ENCODE measurements at regions not wholly inside any gene's neighbourhood (a gene's known extent, or its start where the extent isn't known, plus 50 kb on each side); places are given as distances from the start of the nearest gene placed in this dataset.
"Not testable (repeated sequence)": the region's sequence is repeated elsewhere in the genome, so short reads cannot be mapped to it uniquely, and the experiment has no call there.

- peak; percentile 74 for ATAC-seq
Observed at GRCh38 chr1:238336531-238336930, 445.8 kb upstream of the ZP4 start.

GRCh38 chr1:238334170-238334569 is 443.4 kb upstream of the ZP4 start:
- ATAC-seq: no peak

- ATAC-seq: no peak
Observed at GRCh38 chr1:238331557-238331956, 440.8 kb upstream of the ZP4 start.

- no peak for ATAC-seq
Observed at GRCh38 chr1:238329671-238330070, 438.9 kb upstream of the ZP4 start.

GRCh38 chr1:238327033-238327432 is 436.3 kb upstream of the ZP4 start:
- ATAC-seq: not testable (repeated sequence)

- not testable (repeated sequence) for ATAC-seq
Observed at GRCh38 chr1:238326479-238326878, 435.8 kb upstream of the ZP4 start.

GRCh38 chr1:238324211-238324864 is 433.6 kb upstream of the ZP4 start:
- no peak for ATAC-seq

GRCh38 chr1:238323490-238323889 is 432.8 kb upstream of the ZP4 start:
- ATAC-seq: no peak

- no peak for ATAC-seq
Observed at GRCh38 chr1:238319957-238320356, 429.2 kb upstream of the ZP4 start.

GRCh38 chr1:238318294-238319110 is 427.8 kb upstream of the ZP4 start:
- no peak for ATAC-seq

- ATAC-seq: no peak
Observed at GRCh38 chr1:238312969-238313368, 422.2 kb upstream of the ZP4 start.

- ATAC-seq: no peak
Observed at GRCh38 chr1:238306411-238306810, 415.7 kb upstream of the ZP4 start.

GRCh38 chr1:238302646-238303045 is 411.9 kb upstream of the ZP4 start:
- no peak for ATAC-seq

- ATAC-seq: no peak
Observed at GRCh38 chr1:238296371-238296770, 405.6 kb upstream of the ZP4 start.

- ATAC-seq: no peak
Observed at GRCh38 chr1:238293075-238293474, 402.4 kb upstream of the ZP4 start.

GRCh38 chr1:238281418-238281817 is 390.7 kb upstream of the ZP4 start:
- no peak for ATAC-seq

- no peak for ATAC-seq
Observed at GRCh38 chr1:238279694-238280380, 389.1 kb upstream of the ZP4 start.

GRCh38 chr1:238272145-238272544 is 381.4 kb upstream of the ZP4 start:
- no peak for ATAC-seq

- ATAC-seq: no peak
Observed at GRCh38 chr1:238265866-238266265, 375.1 kb upstream of the ZP4 start.

GRCh38 chr1:238264951-238265350 is 374.2 kb upstream of the ZP4 start:
- ATAC-seq: no peak

GRCh38 chr1:238258510-238258909 is 367.8 kb upstream of the ZP4 start:
- ATAC-seq: no peak

- ATAC-seq: no peak
Observed at GRCh38 chr1:238257018-238257621, 366.4 kb upstream of the ZP4 start.

- no peak for ATAC-seq
Observed at GRCh38 chr1:238254935-238255334, 364.2 kb upstream of the ZP4 start.
